OCI-LY3 (cell line): ENCODE measurements at regions not wholly inside any gene's neighbourhood (a gene's known extent, or its start where the extent isn't known, plus 50 kb on each side); places are given as distances from the start of the nearest gene placed in this dataset.

ENCODE experiments used
- CTCF ChIP-seq: fragments of 200-600, 300-600 bp; sonication (generic); IDR thresholded peaks from 2 replicates; pipeline ENCODE4 v1.5.1; 2014; ENCODE audit warnings: antibody characterized with exemption, low read length, low read depth
- EZH2phosphoT487 ChIP-seq: fragments of 200-600 bp; shearing (Covaris generic); IDR thresholded peaks from 2 replicates; pipeline ENCODE4 v1.6.1; 2018; ENCODE audit warnings: antibody characterized with exemption, mixed run types, low read depth

- TF ChIP-seq CTCF (no peak), EZH2phosphoT487 (no peak)
Observed at GRCh38 chr20:12679447-12679846, 329.3 kb upstream of the SPTLC3 start.
